ENCODE measurements at regions not wholly inside any gene's neighbourhood (a gene's known extent, or its start where the extent isn't known, plus 50 kb on each side); places are given as distances from the start of the nearest gene placed in this dataset.

DNA sequence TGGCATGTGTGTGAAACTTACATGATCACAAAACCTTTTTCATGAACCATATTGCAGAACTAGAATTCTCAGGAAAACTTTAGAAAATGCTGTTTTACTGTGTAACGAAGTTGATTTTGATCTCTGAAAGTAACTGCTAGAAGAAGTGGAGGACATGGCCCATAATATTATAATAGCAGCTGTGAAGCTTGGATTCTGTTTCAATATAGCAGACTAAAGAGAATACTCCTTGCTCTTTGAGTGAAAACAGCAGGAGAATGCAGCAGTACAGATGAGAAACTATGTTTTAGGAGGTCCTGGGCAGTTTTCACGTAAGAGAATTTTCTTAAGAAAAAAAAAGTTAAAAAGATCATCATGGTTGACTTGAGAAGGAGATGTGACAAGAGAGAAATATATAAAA lies 76.7 kb upstream of the POU2AF2 start:
- Mint-ChIP-seq H3K4me1 (peaks cover 2 to 22% of the 10 kb centered on the region in 2 donors), H3K27ac (no peak overlapping the region), H3K36me3 (peaks cover 0 to 1% of the 10 kb centered on the region in 2 donors), H3K9me3 (no peaks in the 10 kb centered on the region), H3K4me3 (no peak overlapping the region), H3K27me3 (no peaks in the 10 kb centered on the region)
- DNase-seq (no peak), ATAC-seq (replicated peaks) (no peak)

- Mint-ChIP-seq H3K27ac (no peak overlapping the region), H3K36me3 (peaks cover 0 to 1% of the 10 kb centered on the region in 2 donors), H3K27me3 (no peaks in the 10 kb centered on the region), H3K4me3 (no peak overlapping the region), H3K4me1 (peaks cover 0 to 10% of the 10 kb centered on the region in 2 donors), H3K9me3 (no peaks in the 10 kb centered on the region)
- no peak for ATAC-seq (replicated peaks)
- DNase-seq: no peak
These were observed 77.9 kb upstream of the POU2AF2 start for GRCh38 chr11:111167666-111168065.

DNA sequence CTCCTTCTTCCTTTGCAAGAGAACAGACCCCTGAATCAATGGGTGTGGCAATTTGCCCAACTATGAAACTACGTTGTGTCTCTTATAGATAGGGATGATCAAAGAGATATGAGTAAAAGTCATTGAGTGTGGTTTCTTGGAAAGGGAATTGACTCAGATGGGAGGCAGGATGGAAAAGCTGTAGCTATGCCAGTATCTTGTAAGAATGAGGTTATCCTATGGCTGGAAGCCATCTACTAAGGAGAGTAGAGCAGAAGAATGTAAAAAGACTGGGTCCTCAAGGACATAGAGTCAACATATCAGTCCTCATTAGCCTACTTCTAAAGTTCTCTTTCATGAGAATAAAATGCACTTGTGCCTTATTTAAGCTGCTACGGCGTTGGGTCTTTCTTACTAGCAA lies 78.9 kb upstream of the POU2AF2 start:
- peaks cover 0 to 5% of the 10 kb centered on the region in 2 donors for H3K4me1 Mint-ChIP-seq
- no peaks in the 10 kb centered on the region for H3K27me3 Mint-ChIP-seq
- peaks cover 0 to 1% of the 10 kb centered on the region in 2 donors for H3K36me3 Mint-ChIP-seq
- DNase-seq: no peak
- ATAC-seq (replicated peaks): no peak
- H3K9me3 Mint-ChIP-seq: no peaks in the 10 kb centered on the region
- H3K4me3 Mint-ChIP-seq: no peak overlapping the region
- no peak overlapping the region for H3K27ac Mint-ChIP-seq

GRCh38 chr11:111162305-111162704 lies 83.2 kb upstream of the POU2AF2 start:
- DNase-seq: no peak
- no peak overlapping the region for H3K4me3 Mint-ChIP-seq
- no peak for ATAC-seq (replicated peaks)
- H3K4me1 Mint-ChIP-seq: peaks cover 0 to 5% of the 10 kb centered on the region in 2 donors
- peaks cover 0 to 1% of the 10 kb centered on the region in 2 donors for H3K36me3 Mint-ChIP-seq
- no peaks in the 10 kb centered on the region for H3K9me3 Mint-ChIP-seq
- no peaks in the 10 kb centered on the region for H3K27me3 Mint-ChIP-seq
- H3K27ac Mint-ChIP-seq: no peak overlapping the region

DNA sequence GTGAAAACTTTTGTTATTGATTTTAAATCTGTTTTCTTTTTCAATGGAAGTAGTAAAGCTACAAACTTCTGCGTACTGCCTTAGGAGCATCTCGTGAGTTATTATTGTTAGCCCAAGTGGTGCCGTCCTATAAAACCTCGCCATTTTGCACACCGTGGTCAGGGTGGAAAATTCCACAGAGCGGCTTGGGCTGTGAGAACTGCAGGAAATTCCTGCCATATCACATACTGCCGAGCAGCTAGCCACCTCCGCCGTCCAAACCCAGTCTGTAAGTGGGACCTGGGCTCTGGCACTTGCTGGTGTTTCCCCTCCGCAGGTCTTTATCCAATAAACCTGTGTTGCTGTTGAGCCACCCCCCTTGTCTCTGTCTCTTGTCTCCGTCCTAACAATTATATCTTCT lies 88.0 kb upstream of the POU2AF2 start:
- peaks cover 3 to 14% of the 10 kb centered on the region in 2 donors for H3K4me1 Mint-ChIP-seq
- no peaks in the 10 kb centered on the region for H3K9me3 Mint-ChIP-seq
- ATAC-seq (replicated peaks): no peak
- no peaks in the 10 kb centered on the region for H3K27me3 Mint-ChIP-seq
- no peak for DNase-seq
- H3K27ac Mint-ChIP-seq: no peak overlapping the region
- no peaks in the 10 kb centered on the region for H3K36me3 Mint-ChIP-seq
- H3K4me3 Mint-ChIP-seq: no peak overlapping the region

- no peak overlapping the region for H3K4me3 Mint-ChIP-seq
- H3K36me3 Mint-ChIP-seq: no peaks in the 10 kb centered on the region
- DNase-seq (no peak), ATAC-seq (replicated peaks) (no peak)
- peaks cover 3 to 14% of the 10 kb centered on the region in 2 donors for H3K4me1 Mint-ChIP-seq
- no peaks in the 10 kb centered on the region for H3K9me3 Mint-ChIP-seq
- no peaks in the 10 kb centered on the region for H3K27me3 Mint-ChIP-seq
- H3K27ac Mint-ChIP-seq: no peak overlapping the region
These were observed 90.5 kb upstream of the POU2AF2 start for GRCh38 chr11:111155021-111155420.

DNA sequence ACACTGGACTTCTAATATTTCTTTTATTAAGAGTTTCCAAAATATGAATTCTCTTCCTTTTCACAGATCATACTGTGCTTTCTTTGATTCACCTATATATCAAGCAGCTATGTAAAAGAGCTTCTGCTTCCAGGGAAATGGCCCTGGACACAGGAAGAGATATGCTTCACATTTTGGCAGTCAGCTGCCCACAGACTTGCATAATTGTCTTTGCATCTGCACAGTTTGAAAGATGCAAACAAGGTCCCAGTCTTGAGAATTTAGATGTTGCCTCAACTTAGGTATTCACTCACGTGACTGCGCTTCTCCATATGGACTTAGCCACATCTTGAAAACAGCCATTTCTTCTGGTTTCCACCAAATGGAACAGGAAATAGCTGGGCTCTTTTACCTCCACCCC lies 92.3 kb upstream of the POU2AF2 start:
- no peaks in the 10 kb centered on the region for H3K36me3 Mint-ChIP-seq
- H3K9me3 Mint-ChIP-seq: no peaks in the 10 kb centered on the region
- H3K4me1 Mint-ChIP-seq: peaks cover 6 to 14% of the 10 kb centered on the region in 2 donors
- H3K27ac Mint-ChIP-seq: no peak overlapping the region
- no peak for ATAC-seq (replicated peaks)
- DNase-seq: no peak
- H3K27me3 Mint-ChIP-seq: no peaks in the 10 kb centered on the region
- H3K4me3 Mint-ChIP-seq: no peak overlapping the region

- no peaks in the 10 kb centered on the region for H3K27me3 Mint-ChIP-seq
- no peak overlapping the region for H3K4me3 Mint-ChIP-seq
- DNase-seq: no peak
- no peaks in the 10 kb centered on the region for H3K9me3 Mint-ChIP-seq
- ATAC-seq (replicated peaks): no peak
- peaks cover 6 to 8% of the 10 kb centered on the region in 2 donors for H3K4me1 Mint-ChIP-seq
- H3K27ac Mint-ChIP-seq: no peak overlapping the region
- no peaks in the 10 kb centered on the region for H3K36me3 Mint-ChIP-seq
These were observed 96.6 kb upstream of the POU2AF2 start for GRCh38 chr11:111148953-111149352.

DNA sequence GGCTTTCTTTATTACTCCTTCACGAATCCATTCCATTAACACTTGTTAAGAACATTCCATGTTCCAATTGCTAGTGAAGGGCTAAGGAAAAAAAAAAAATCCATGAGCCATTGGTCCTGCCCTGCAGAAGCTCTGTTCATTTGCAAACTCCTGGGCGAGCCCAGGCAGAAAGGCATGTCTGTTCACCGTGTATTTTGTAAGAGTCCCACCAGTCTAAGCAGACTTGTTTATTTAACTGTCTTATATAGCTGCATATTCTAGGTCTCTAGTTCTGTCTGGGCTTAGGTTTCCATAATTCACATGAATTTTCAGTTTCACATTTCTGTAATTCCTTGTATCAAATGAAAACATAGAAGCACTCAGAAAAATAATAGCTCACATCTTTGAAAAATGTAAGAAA lies 97.4 kb upstream of the POU2AF2 start:
- no peaks in the 10 kb centered on the region for H3K27me3 Mint-ChIP-seq
- H3K36me3 Mint-ChIP-seq: no peaks in the 10 kb centered on the region
- no peaks in the 10 kb centered on the region for H3K9me3 Mint-ChIP-seq
- H3K4me3 Mint-ChIP-seq: no peak overlapping the region
- DNase-seq (no peak), ATAC-seq (replicated peaks) (no peak)
- H3K4me1 Mint-ChIP-seq: peaks cover under 1 to 3% of the 10 kb centered on the region in 2 donors
- H3K27ac Mint-ChIP-seq: no peak overlapping the region

GRCh38 chr11:111137846-111138245 lies 107.7 kb upstream of the POU2AF2 start:
- DNase-seq (no peak), ATAC-seq (replicated peaks) (no peak)
- H3K27ac Mint-ChIP-seq: no peak overlapping the region
- H3K36me3 Mint-ChIP-seq: peaks cover 3 to 7% of the 10 kb centered on the region in 2 donors
- H3K9me3 Mint-ChIP-seq: peaks cover 1 to 8% of the 10 kb centered on the region in 2 donors
- peaks cover 14 to 16% of the 10 kb centered on the region in 2 donors for H3K4me1 Mint-ChIP-seq
- H3K4me3 Mint-ChIP-seq: no peak overlapping the region
- H3K27me3 Mint-ChIP-seq: no peaks in the 10 kb centered on the region

- Mint-ChIP-seq H3K27ac (no peak overlapping the region), H3K27me3 (no peaks in the 10 kb centered on the region), H3K4me3 (no peak overlapping the region), H3K4me1 (peaks cover 14 to 16% of the 10 kb centered on the region in 2 donors), H3K9me3 (peaks cover 3 to 8% of the 10 kb centered on the region in 2 donors), H3K36me3 (peaks cover 3 to 7% of the 10 kb centered on the region in 2 donors)
- no peak for DNase-seq
- ATAC-seq (replicated peaks): no peak
These were observed 109.6 kb upstream of the POU2AF2 start for GRCh38 chr11:111135778-111136570.

DNA sequence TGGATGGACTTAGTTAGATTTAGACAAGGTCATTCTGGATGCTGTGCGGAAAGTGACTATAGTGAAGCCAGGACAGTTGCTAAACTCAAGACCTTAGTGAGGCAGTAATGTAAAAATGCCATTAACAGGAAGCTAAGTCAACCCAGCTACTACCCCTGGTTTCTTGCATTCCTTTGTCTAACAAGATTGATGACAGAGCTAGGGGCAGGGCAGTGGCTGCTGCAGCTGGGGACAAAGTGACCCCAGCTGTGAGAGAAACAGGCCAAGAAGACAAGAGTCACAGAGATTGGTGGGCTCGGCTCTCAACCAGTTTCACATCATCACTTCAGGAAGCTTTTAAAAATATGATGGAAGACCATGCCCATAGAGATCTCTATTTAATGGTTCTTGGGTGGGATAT lies 110.4 kb upstream of the POU2AF2 start:
- ATAC-seq (replicated peaks) (no peak), DNase-seq (no peak)
- no peak overlapping the region for H3K27ac Mint-ChIP-seq
- no peaks in the 10 kb centered on the region for H3K27me3 Mint-ChIP-seq
- H3K4me1 Mint-ChIP-seq: peaks cover 14 to 16% of the 10 kb centered on the region in 2 donors
- peaks cover 3 to 8% of the 10 kb centered on the region in 2 donors for H3K9me3 Mint-ChIP-seq
- H3K4me3 Mint-ChIP-seq: no peak overlapping the region
- peaks cover 3 to 7% of the 10 kb centered on the region in 2 donors for H3K36me3 Mint-ChIP-seq

GRCh38 chr11:111128076-111128870 lies 117.3 kb upstream of the POU2AF2 start:
- no peaks in the 10 kb centered on the region for H3K36me3 Mint-ChIP-seq
- no peak overlapping the region for H3K4me3 Mint-ChIP-seq
- H3K9me3 Mint-ChIP-seq: peaks cover 0 to 2% of the 10 kb centered on the region in 2 donors
- DNase-seq (no peak), ATAC-seq (replicated peaks) (no peak)
- H3K27me3 Mint-ChIP-seq: no peaks in the 10 kb centered on the region
- H3K4me1 Mint-ChIP-seq: peaks cover 14 to 20% of the 10 kb centered on the region in 2 donors
- no peak overlapping the region for H3K27ac Mint-ChIP-seq

DNA sequence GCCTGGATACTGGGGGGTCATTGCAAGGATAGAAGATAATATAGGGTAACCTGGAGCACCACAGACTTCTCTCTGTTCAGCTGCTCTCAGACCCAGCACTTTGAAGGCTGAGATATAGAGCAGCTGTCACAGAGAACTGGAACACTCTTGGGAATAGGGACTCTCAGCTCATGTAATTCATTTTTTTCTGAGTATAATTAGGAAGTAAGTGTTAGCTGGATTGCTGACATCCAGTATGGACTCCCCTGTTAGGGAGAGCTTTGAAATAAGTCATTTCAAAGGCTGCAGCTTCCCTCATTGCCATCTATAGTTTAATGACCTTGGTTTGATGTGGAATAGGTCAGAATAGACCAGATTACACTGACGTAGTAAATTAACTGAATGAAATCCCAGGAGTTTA lies 120.8 kb upstream of the POU2AF2 start:
- ATAC-seq (replicated peaks) (no peak), DNase-seq (no peak)
- Mint-ChIP-seq H3K36me3 (no peaks in the 10 kb centered on the region), H3K4me3 (no peak overlapping the region), H3K27ac (no peak overlapping the region), H3K9me3 (no peaks in the 10 kb centered on the region), H3K27me3 (peaks cover 0 to 4% of the 10 kb centered on the region in 2 donors), H3K4me1 (peaks cover 18 to 29% of the 10 kb centered on the region in 2 donors)

Data from stimulated activated naive B cell treated with anti-CD40 and anti-IgM and Interleukin-4, amounts not matched to agents 10 μg/mL and 1 μg/mL and 100 μg/mL, for 72 hours (primary cell).